ENCODE measurements at regions not wholly inside any gene's neighbourhood (a gene's known extent, or its start where the extent isn't known, plus 50 kb on each side); places are given as distances from the start of the nearest gene placed in this dataset.

GRCh38 chr5:99331061-99331460 lies 402.3 kb upstream of the CHD1 start:
- TF ChIP-seq CTCF (IDR thresholded peaks at IDR 0.05; ENCODE audit: low read length) (no peak), EZH2 (optimal IDR thresholded peaks at IDR 0.05; ENCODE audit: low read depth, low read length) (no peak), EZH2phosphoT487 (IDR thresholded peaks at IDR 0.05; ENCODE audit: low read length) (no peak)

Data from MM.1S (cell line).